Fibroblast of the aortic adventitia (primary cell): ENCODE measurements at regions not wholly inside any gene's neighbourhood (a gene's known extent, or its start where the extent isn't known, plus 50 kb on each side); places are given as distances from the start of the nearest gene placed in this dataset.
A peak's percentile ranks its signal among the peaks of the same experiment; 100 is the strongest.

ENCODE experiments used
- DNase-seq: peaks from one replicate; pipeline ENCODE4 v3.0.0-alpha.2; 2010; ENCODE audit warnings: low read depth
- H3K4me3 ChIP-seq: 2 replicates; pipeline ENCODE4 v1.5.1; 2011; ENCODE audit warnings: low read depth, mild to moderate bottlenecking, control low read depth, low read length, moderate library complexity
- CTCF ChIP-seq: IDR thresholded peaks from 2 replicates; pipeline ENCODE4 v1.5.1; 2011; ENCODE audit warnings: mild to moderate bottlenecking, low read length, control low read depth, inconsistent platforms; ENCODE audit not compliant: insufficient read depth

GRCh38 chr9:86521977-86522376, 167.8 kb upstream of the TUT7 start:
- no peak for DNase-seq
- no peak overlapping the region for H3K4me3 ChIP-seq
- no peak for TF ChIP-seq CTCF

GRCh38 chr9:86521322-86521721, 167.1 kb upstream of the TUT7 start:
- no peak for DNase-seq
- no peak overlapping the region for H3K4me3 ChIP-seq
- TF ChIP-seq CTCF: no peak

GRCh38 chr9:86519066-86519615, 164.9 kb upstream of the TUT7 start:
- H3K4me3 ChIP-seq: no peak overlapping the region
- DNase-seq: peak; percentile 53
- TF ChIP-seq CTCF: no peak

- DNase-seq: no peak
- TF ChIP-seq CTCF: no peak
- no peak overlapping the region for H3K4me3 ChIP-seq
Measured at GRCh38 chr9:86517475-86517874, 163.3 kb upstream of the TUT7 start.

- H3K4me3 ChIP-seq: no peak overlapping the region
- DNase-seq: no peak
- no peak for TF ChIP-seq CTCF
Measured at GRCh38 chr9:86516564-86516963, 162.4 kb upstream of the TUT7 start.

- H3K4me3 ChIP-seq: no peak overlapping the region
- no peak for TF ChIP-seq CTCF
- no peak for DNase-seq
Measured at GRCh38 chr9:86515221-86515620, 161.0 kb upstream of the TUT7 start.

- no peak for DNase-seq
- H3K4me3 ChIP-seq: no peak overlapping the region
- no peak for TF ChIP-seq CTCF
Measured at GRCh38 chr9:86513429-86513828, 159.2 kb upstream of the TUT7 start.
